GM19193 (cell line): ENCODE measurements at regions not wholly inside any gene's neighbourhood (a gene's known extent, or its start where the extent isn't known, plus 50 kb on each side); places are given as distances from the start of the nearest gene placed in this dataset.
A peak's percentile ranks its signal among the peaks of the same experiment; 100 is the strongest.

Experiments
- POLR2A ChIP-seq: IDR thresholded peaks from 4 replicates; pipeline ENCODE4 v1.6.1; 2011; ENCODE audit not compliant: insufficient read depth, insufficient read length; ENCODE audit errors: extremely low read depth

- no peak for TF ChIP-seq POLR2A
Observed at GRCh38 chr12:94916663-94917062, 86.8 kb downstream of the NDUFA12 start.

GRCh38 chr12:94909663-94910062 is 93.8 kb downstream of the NDUFA12 start:
- no peak for TF ChIP-seq POLR2A

- no peak for TF ChIP-seq POLR2A
Observed at GRCh38 chr12:94900496-94900895, 103.0 kb downstream of the NDUFA12 start.

- TF ChIP-seq POLR2A: no peak
Observed at GRCh38 chr12:94898388-94898787, 105.1 kb downstream of the NDUFA12 start.

GRCh38 chr12:94892544-94893267 is 110.8 kb downstream of the NDUFA12 start:
- no peak for TF ChIP-seq POLR2A

GRCh38 chr12:94889445-94890210 is 113.9 kb downstream of the NDUFA12 start:
- no peak for TF ChIP-seq POLR2A

- no peak for TF ChIP-seq POLR2A
Observed at GRCh38 chr12:94879542-94879941, 124.0 kb downstream of the NDUFA12 start.

GRCh38 chr12:94875525-94875924 is 128.0 kb downstream of the NDUFA12 start:
- TF ChIP-seq POLR2A: no peak

GRCh38 chr12:94874518-94875302 is 128.8 kb downstream of the NDUFA12 start:
- TF ChIP-seq POLR2A: no peak

GRCh38 chr12:94873734-94874517 is 129.6 kb downstream of the NDUFA12 start:
- peak; percentile 74 for TF ChIP-seq POLR2A

GRCh38 chr12:94872971-94873733 is 130.3 kb downstream of the NDUFA12 start:
- TF ChIP-seq POLR2A: no peak

- TF ChIP-seq POLR2A: no peak
Observed at GRCh38 chr12:94872671-94872970, 130.9 kb downstream of the NDUFA12 start.

- TF ChIP-seq POLR2A: no peak
Observed at GRCh38 chr12:94872007-94872653, 131.4 kb downstream of the NDUFA12 start.

GRCh38 chr12:94870511-94870910 is 133.0 kb downstream of the NDUFA12 start:
- TF ChIP-seq POLR2A: no peak
